GM12891 (cell line): ENCODE measurements at regions not wholly inside any gene's neighbourhood (a gene's known extent, or its start where the extent isn't known, plus 50 kb on each side); places are given as distances from the start of the nearest gene placed in this dataset.

Experiments used
- PAX5 ChIP-seq: IDR thresholded peaks from 2 replicates; pipeline ENCODE4 v1.6.1; 2011; ENCODE audit warnings: low read length, moderate library complexity, mild to moderate bottlenecking; ENCODE audit not compliant: insufficient read depth, severe bottlenecking
- POLR2A ChIP-seq: IDR thresholded peaks from 2 replicates; pipeline ENCODE4 v1.6.1; 2011; ENCODE audit warnings: low read depth, low read length, control low read depth
- POLR2AphosphoS5 ChIP-seq: IDR thresholded peaks from 2 replicates; pipeline ENCODE4 v1.6.1; 2011; ENCODE audit warnings: low read depth, low read length, control low read depth
- TAF1 ChIP-seq: IDR thresholded peaks from 2 replicates; pipeline ENCODE4 v1.6.1; 2011; ENCODE audit warnings: low read depth, low read length, control low read depth

DNA sequence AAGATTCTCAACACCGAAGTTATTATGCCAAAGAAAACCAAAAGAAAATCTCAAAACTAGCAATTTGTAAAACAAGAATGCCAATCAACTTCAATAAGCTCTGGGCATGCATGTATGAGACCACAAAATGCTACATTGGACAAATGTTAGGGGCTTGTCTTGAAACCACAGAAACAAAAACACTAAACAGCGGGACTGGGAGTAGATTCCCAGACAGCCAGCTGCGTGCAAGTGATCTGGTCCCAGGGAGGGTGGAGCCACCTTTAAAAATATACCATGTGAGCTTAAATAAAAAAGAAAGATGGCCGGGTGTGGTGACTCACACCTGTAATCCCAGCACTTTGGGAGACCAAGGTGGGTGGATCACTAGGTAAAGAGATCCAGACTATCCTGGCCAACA lies 163.6 kb upstream of the PRICKLE2 start:
- TF ChIP-seq POLR2A (no peak), POLR2AphosphoS5 (no peak), TAF1 (no peak), PAX5 (no peak)
